Activated naive CD4-positive, alpha-beta T cell treated with anti-CD3 and anti-CD28 coated beads for 36 hours (primary cell): ENCODE measurements at regions not wholly inside any gene's neighbourhood (a gene's known extent, or its start where the extent isn't known, plus 50 kb on each side); places are given as distances from the start of the nearest gene placed in this dataset.

ENCODE experiments used
- CTCF ChIA-PET: fragments of 350-600 bp; sonication (Branson Sonifier 250); formaldehyde crosslinking; loops from one replicate; lab custom pipeline; 2021; ENCODE audit warnings: antibody characterized with exemption; lab: Charles Lee
- DNase-seq: peaks from one replicate; pipeline ENCODE4 v3.0.0-alpha.2; 2020
- H3K27ac Mint-ChIP-seq: one replicate; pipeline ENCODE4 v1.8.0; 2021; ENCODE audit warnings: mild to moderate bottlenecking, mixed read lengths
- H3K27me3 Mint-ChIP-seq: one replicate; pipeline ENCODE4 v1.8.0; 2021; ENCODE audit warnings: low read depth, mixed read lengths
- H3K36me3 Mint-ChIP-seq: one replicate; pipeline ENCODE4 v1.8.0; 2021; ENCODE audit warnings: low read depth, mixed read lengths
- H3K4me1 Mint-ChIP-seq: one replicate; pipeline ENCODE4 v1.8.0; 2021; ENCODE audit warnings: low read depth, mixed read lengths
- H3K4me3 Mint-ChIP-seq: one replicate; pipeline ENCODE4 v1.8.0; 2021; ENCODE audit warnings: mild to moderate bottlenecking, moderate library complexity, mixed read lengths
- H3K9me3 Mint-ChIP-seq: one replicate; pipeline ENCODE4 v1.8.0; 2021; ENCODE audit warnings: mixed read lengths
- intact Hi-C: fragments of 100-400 bp; cut with micrococcal nuclease; formaldehyde crosslinking; loops from one replicate; pipeline ENCODE4 v1.15.1; 2023

GRCh38 chr12:58034712-58035111 lies 93.3 kb downstream of the ATP23 start:
- Mint-ChIP-seq H3K9me3 (peaks cover 41% of the 10 kb centered on the region), H3K27me3 (peaks cover 2% of the 10 kb centered on the region), H3K27ac (no peak overlapping the region), H3K4me3 (no peak overlapping the region), H3K4me1 (no peaks in the 10 kb centered on the region), H3K36me3 (peaks cover 1% of the 10 kb centered on the region)
- intact Hi-C loops: no loop called here
- CTCF ChIA-PET: no interaction called here
- no peak for DNase-seq

DNA sequence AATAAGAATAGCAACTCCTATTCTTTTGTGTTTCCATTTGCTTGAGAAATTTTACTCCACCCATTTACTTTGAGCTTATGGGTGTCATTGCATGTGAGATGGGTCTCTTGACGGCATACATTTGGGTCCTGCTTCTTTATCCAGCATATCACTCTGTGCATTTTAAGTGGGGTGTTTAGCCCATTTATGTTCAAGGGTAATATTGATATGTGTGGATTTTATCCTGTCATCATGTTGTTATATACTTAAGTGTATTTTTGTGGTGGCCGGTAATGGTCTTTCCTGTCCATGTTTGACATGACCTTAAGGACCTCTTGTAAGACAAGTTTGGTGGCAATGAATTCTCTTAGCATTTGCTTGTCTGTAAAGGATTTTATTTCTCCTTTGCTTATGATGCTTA lies 100.1 kb downstream of the ATP23 start:
- Mint-ChIP-seq H3K27me3 (no peaks in the 10 kb centered on the region), H3K4me3 (no peak overlapping the region), H3K36me3 (no peaks in the 10 kb centered on the region), H3K4me1 (no peaks in the 10 kb centered on the region), H3K9me3 (peaks cover 21% of the 10 kb centered on the region), H3K27ac (no peak overlapping the region)
- intact Hi-C loops: no loop called here
- CTCF ChIA-PET: no interaction called here
- no peak for DNase-seq

DNA sequence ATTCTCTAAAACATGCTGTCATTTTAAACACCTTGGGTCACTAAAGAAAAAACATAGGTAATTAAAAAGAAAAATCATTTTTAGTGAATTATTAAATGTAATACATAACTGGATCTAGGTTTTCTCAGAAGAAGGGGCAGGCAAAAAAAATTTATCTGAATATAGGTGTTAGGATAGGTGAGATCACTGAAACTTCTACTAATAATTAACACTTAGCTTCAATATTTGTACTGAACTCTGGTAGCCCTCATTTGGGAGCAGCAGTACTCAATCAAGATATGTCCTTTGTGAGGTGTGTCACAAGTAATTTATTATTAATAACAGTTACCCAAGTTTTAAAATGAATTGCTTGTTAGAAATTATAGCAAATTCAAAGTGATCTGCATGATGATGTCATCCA lies 103.6 kb downstream of the ATP23 start:
- H3K36me3 Mint-ChIP-seq: no peaks in the 10 kb centered on the region
- H3K4me1 Mint-ChIP-seq: no peaks in the 10 kb centered on the region
- intact Hi-C loops: no loop called here
- CTCF ChIA-PET: interaction anchor here (0.7 kb wide), 1 partner anchor 23 kb away, joined by 3 read pairs; no protein-coding TSS in a partner anchor
- peaks cover 6% of the 10 kb centered on the region for H3K9me3 Mint-ChIP-seq
- peaks cover 6% of the 10 kb centered on the region for H3K27me3 Mint-ChIP-seq
- DNase-seq: no peak
- H3K4me3 Mint-ChIP-seq: no peak overlapping the region
- no peak overlapping the region for H3K27ac Mint-ChIP-seq

GRCh38 chr12:58046271-58046670 lies 104.9 kb downstream of the ATP23 start:
- Mint-ChIP-seq H3K27ac (no peak overlapping the region), H3K27me3 (peaks cover 6% of the 10 kb centered on the region), H3K4me3 (no peak overlapping the region), H3K36me3 (no peaks in the 10 kb centered on the region), H3K4me1 (no peaks in the 10 kb centered on the region), H3K9me3 (peaks cover 11% of the 10 kb centered on the region)
- DNase-seq: no peak
- intact Hi-C loops: no loop called here
- CTCF ChIA-PET: no interaction called here

DNA sequence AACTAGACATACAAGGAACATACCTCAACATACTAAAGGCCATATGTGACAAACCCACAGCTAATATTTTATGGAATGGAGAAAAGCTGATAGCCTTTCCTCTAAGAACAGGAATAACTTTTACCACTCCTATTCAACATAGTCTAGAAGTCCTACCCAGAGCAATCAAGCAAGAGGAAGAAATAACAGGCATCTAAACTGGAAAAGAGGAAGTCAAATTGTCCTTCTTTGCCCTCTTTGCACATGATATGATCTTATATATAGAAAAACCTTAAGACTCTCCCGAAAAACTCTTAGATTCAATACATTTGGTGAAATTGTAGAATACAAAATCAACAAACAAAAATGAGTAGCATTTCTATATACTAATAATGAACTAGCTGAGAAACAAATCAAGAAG lies 110.0 kb downstream of the ATP23 start:
- intact Hi-C loops: no loop called here
- Mint-ChIP-seq H3K4me1 (no peaks in the 10 kb centered on the region), H3K27ac (no peak overlapping the region), H3K9me3 (peaks cover 12% of the 10 kb centered on the region), H3K4me3 (no peak overlapping the region), H3K27me3 (peaks cover 6% of the 10 kb centered on the region), H3K36me3 (no peaks in the 10 kb centered on the region)
- CTCF ChIA-PET: no interaction called here
- no peak for DNase-seq

DNA sequence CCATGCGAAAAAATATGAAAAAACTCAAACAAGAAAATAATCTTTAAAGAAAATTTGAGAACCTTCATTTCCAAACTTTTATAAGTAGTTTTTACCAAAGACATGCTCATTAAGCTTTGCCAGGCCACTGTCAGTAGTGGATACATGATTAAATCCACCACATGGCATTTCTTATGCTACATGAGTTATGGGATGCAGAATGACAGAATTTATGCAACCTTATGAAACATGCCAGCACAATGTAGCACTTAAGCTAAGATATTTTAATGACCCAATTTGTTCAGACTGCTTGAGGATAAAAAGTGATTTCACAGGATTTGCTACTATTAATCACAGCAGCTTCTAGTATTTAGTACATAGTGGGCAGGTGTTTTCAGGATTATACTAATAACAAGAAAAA lies 123.3 kb downstream of the ATP23 start:
- intact Hi-C loops: no loop called here
- no peak for DNase-seq
- Mint-ChIP-seq H3K27ac (no peak overlapping the region), H3K9me3 (no peaks in the 10 kb centered on the region), H3K36me3 (no peaks in the 10 kb centered on the region), H3K27me3 (peaks cover under 1% of the 10 kb centered on the region), H3K4me1 (no peaks in the 10 kb centered on the region), H3K4me3 (no peak overlapping the region)
- CTCF ChIA-PET: no interaction called here

DNA sequence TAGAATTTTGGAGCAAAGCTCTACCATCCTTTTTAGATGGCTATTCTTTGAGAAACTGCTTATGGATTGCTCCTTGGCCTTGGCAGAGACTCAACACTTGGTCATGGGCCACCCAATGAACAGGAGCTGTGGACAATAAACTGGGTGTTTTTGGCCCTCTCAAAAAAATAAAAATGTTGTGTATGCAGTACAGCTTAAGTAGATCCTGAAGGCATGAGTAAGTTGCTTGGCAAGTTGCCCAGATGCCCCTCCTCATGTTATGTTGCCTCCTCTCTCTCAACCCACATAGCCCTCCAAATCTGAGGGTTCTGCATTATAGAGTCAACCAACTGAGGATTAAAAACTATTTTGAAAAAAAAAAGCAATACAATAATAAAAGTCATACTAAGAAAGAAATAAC lies 124.9 kb downstream of the ATP23 start:
- no peak overlapping the region for H3K27ac Mint-ChIP-seq
- no peak for DNase-seq
- no peaks in the 10 kb centered on the region for H3K36me3 Mint-ChIP-seq
- no peaks in the 10 kb centered on the region for H3K9me3 Mint-ChIP-seq
- CTCF ChIA-PET: no interaction called here
- no peaks in the 10 kb centered on the region for H3K27me3 Mint-ChIP-seq
- no peak overlapping the region for H3K4me3 Mint-ChIP-seq
- intact Hi-C loops: no loop called here
- H3K4me1 Mint-ChIP-seq: no peaks in the 10 kb centered on the region

DNA sequence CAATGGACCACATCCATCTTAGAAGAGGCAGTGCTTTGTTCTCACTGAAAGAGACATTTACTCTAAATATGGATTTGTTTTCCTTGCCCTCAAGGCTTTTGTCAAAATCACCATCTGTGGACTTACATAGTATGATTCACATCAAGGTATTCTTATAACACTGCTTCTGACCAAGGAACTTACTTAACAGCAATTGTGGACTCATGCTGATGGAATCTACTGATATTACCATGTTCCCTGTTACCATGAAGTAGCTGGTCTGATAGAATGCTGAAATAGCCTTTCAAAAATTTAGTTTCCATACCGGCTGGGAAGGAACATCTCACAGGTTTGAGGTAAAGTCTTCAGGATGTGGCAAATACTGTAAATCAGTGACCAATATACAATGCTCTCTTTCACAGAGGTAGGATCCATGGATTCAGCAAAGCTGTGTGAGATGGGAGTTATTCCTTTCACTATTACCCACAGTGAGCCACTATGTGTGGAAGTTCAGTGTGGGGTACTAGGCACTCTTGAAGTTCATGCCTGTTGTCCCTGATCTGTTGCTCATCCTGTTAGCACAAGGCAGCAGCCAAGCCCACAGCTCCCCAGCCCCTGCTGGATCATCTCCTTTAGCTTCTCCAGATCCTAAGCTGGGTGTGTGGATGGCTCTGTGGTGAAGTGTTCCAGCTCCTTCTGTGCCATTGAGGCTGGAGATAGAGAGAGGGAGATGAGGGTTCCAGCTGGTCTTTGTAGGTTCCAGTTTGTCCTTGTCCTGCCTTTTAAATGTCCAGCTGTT lies 126.4 kb downstream of the ATP23 start:
- DNase-seq: no peak
- Mint-ChIP-seq H3K9me3 (no peaks in the 10 kb centered on the region), H3K4me1 (no peaks in the 10 kb centered on the region), H3K36me3 (no peaks in the 10 kb centered on the region), H3K27me3 (no peaks in the 10 kb centered on the region), H3K27ac (no peak overlapping the region), H3K4me3 (no peak overlapping the region)
- intact Hi-C loops: no loop called here
- CTCF ChIA-PET: interaction anchor here (0.6 kb wide), 1 partner anchor 23 kb away, joined by 3 read pairs; no protein-coding TSS in a partner anchor

GRCh38 chr12:58068706-58069105 lies 127.3 kb downstream of the ATP23 start:
- intact Hi-C loops: no loop called here
- no peak for DNase-seq
- no peaks in the 10 kb centered on the region for H3K36me3 Mint-ChIP-seq
- CTCF ChIA-PET: no interaction called here
- H3K4me3 Mint-ChIP-seq: no peak overlapping the region
- no peaks in the 10 kb centered on the region for H3K27me3 Mint-ChIP-seq
- H3K9me3 Mint-ChIP-seq: no peaks in the 10 kb centered on the region
- H3K27ac Mint-ChIP-seq: no peak overlapping the region
- H3K4me1 Mint-ChIP-seq: no peaks in the 10 kb centered on the region

DNA sequence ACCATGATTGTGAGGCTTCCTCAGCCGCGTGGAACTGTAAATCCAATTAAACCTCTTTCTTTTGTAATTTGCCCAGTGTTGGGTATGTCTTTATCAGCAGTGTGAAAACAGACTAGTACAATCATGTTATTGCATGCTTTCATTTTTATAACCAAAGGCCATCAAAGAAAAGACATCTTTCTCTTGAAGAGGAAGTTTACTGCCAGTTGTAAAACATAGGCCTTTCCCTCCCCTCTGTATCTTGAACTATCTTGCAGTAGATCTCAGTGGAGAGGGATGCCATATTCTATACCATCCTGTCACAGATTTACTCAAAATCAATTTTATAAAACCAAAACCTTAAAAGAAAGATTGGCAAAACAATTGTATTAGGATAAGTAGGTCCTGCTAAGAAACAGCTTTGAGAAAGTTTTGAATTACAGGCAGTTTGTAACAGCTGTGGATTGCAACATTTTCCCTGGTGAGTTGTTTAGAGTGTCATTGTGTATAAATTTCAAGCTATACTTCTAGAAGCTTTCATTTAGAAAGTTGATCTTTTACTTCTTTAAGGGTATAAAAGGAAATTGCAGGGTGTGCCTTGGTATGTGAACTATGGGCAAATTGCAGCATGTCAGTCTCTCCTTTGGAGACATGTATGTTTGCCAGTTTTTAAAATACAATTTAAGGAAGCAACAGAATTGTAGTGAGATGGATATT lies 128.0 kb downstream of the ATP23 start:
- Mint-ChIP-seq H3K36me3 (no peaks in the 10 kb centered on the region), H3K27ac (no peak overlapping the region), H3K9me3 (no peaks in the 10 kb centered on the region), H3K27me3 (no peaks in the 10 kb centered on the region), H3K4me1 (no peaks in the 10 kb centered on the region), H3K4me3 (no peak overlapping the region)
- intact Hi-C loops: no loop called here
- CTCF ChIA-PET: no interaction called here
- DNase-seq: no peak

GRCh38 chr12:58071994-58072393 lies 130.6 kb downstream of the ATP23 start:
- no peaks in the 10 kb centered on the region for H3K4me1 Mint-ChIP-seq
- no peaks in the 10 kb centered on the region for H3K27me3 Mint-ChIP-seq
- DNase-seq: no peak
- intact Hi-C loops: no loop called here
- CTCF ChIA-PET: interaction anchor here (0.7 kb wide), 1 partner anchor 55 kb away, joined by 4 read pairs; no protein-coding TSS in a partner anchor
- no peaks in the 10 kb centered on the region for H3K9me3 Mint-ChIP-seq
- H3K36me3 Mint-ChIP-seq: no peaks in the 10 kb centered on the region
- no peak overlapping the region for H3K27ac Mint-ChIP-seq
- no peak overlapping the region for H3K4me3 Mint-ChIP-seq

GRCh38 chr12:58074259-58074658 lies 132.9 kb downstream of the ATP23 start:
- H3K4me3 Mint-ChIP-seq: no peak overlapping the region
- H3K27ac Mint-ChIP-seq: no peak overlapping the region
- no peaks in the 10 kb centered on the region for H3K9me3 Mint-ChIP-seq
- intact Hi-C loops: no loop called here
- no peaks in the 10 kb centered on the region for H3K36me3 Mint-ChIP-seq
- no peak for DNase-seq
- no peaks in the 10 kb centered on the region for H3K27me3 Mint-ChIP-seq
- CTCF ChIA-PET: no interaction called here
- H3K4me1 Mint-ChIP-seq: no peaks in the 10 kb centered on the region

GRCh38 chr12:58079806-58080205 lies 138.4 kb downstream of the ATP23 start:
- CTCF ChIA-PET: no interaction called here
- H3K9me3 Mint-ChIP-seq: no peaks in the 10 kb centered on the region
- H3K36me3 Mint-ChIP-seq: no peaks in the 10 kb centered on the region
- H3K4me3 Mint-ChIP-seq: no peak overlapping the region
- H3K4me1 Mint-ChIP-seq: no peaks in the 10 kb centered on the region
- DNase-seq: no peak
- H3K27me3 Mint-ChIP-seq: no peaks in the 10 kb centered on the region
- intact Hi-C loops: no loop called here
- no peak overlapping the region for H3K27ac Mint-ChIP-seq
